GM21786 (cell line): ENCODE measurements at regions not wholly inside any gene's neighbourhood (a gene's known extent, or its start where the extent isn't known, plus 50 kb on each side); places are given as distances from the start of the nearest gene placed in this dataset.

Experiments
- ATAC-seq: cut with Tn5 transposase; IDR thresholded peaks from one replicate; pipeline ENCODE4 v1.9.1; 2021; ENCODE audit not compliant: unreplicated experiment

- peak; percentile 87 for ATAC-seq
These were observed 98.6 kb downstream of the BCL2L11 start for GRCh38 chr2:111219285-111219684.

GRCh38 chr2:111219734-111220505 is 99.2 kb downstream of the BCL2L11 start:
- no peak for ATAC-seq

DNA sequence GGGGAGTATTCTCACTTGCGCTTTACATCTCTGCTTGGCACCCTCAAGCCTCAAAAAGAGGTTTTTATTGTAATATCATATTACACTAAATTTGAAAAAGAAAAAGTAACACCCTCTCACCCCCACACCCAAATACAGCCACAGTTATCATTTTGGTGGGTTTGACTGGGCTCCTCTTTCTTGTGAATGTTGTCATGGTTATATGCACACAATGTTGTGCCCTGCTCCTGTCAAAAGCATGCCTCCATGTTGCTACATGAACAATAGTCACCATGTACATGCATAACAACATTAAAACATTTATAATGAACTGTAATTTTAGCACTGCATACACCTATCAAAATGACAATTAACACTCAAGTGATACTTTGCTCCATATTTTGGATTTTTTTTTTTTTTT is 100.2 kb downstream of the BCL2L11 start:
- ATAC-seq: no peak

DNA sequence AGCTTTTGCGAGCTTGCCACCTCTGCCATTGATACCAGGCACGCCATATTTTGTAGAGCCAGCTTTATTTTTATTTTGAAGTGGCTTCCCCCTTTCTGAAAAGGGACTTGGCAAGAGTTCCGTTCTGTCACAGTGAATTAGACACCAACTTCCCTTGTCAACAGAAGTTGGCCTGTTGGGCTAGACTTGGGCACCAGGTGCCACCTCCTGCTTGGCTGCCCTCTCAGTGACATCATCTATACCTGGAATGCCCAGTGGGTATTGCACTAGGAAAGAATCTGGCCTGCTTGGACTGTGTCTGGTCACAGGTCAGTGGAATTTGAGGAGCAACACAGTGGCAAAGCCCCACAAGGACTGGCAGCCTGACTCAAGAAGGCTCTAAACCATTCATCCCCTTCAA is 101.0 kb downstream of the BCL2L11 start:
- no peak for ATAC-seq

GRCh38 chr2:111222204-111222866 is 101.6 kb downstream of the BCL2L11 start:
- ATAC-seq: no peak

DNA sequence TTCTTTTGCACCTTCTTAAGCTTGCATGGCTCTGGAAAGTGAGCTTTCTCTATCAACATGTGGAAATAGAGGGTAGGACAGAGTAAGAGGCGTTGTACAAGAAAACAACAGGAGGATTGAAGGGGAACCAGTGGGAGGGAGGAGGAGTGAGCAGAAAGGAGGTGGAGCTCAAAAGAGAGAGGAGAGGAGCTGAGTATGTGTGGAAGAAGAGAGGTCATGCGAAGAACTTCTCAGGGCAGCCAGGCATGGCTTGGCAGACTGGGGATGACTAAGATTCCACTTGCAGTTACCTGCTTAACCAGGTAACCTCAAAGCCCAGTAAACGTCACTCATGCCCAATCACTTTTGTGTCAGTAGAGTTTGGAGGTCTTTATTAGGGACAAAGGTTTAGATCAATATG is 105.1 kb downstream of the BCL2L11 start:
- no peak for ATAC-seq

- no peak for ATAC-seq
These were observed 106.4 kb downstream of the BCL2L11 start for GRCh38 chr2:111226876-111227700.

GRCh38 chr2:111227716-111228141 is 107.0 kb downstream of the BCL2L11 start:
- no peak for ATAC-seq

DNA sequence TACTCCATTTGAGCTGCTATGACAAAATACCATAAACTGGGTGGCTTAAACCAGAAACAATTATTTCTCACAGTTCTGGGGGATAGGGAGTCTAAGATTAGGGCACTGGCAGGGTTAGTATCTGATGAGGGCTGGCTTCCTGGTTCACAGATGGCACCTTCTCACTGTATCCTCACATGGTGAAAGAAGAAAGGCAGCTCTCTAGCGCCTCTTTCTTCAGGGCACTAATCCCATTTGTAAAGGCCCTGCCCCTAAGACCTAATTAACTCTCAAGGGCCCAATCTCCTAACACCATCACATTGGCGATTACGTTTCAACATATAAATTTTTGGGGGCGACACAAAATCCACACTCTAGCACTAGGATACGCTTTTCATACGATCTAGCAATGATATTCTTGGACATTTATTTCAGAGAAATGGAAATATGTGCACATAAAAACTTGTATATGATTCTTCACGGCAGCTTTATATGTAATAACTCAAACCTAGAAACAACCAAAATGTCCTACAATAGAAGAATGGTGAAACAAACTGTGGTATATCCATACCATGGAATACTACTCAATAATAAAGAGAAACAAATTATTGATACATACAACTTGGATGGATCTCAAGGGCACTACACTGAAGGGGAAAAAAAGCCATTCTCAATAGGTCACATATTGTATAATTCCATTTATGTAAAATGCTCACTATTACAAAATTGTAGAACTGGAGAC is 111.0 kb downstream of the BCL2L11 start:
- no peak for ATAC-seq

DNA sequence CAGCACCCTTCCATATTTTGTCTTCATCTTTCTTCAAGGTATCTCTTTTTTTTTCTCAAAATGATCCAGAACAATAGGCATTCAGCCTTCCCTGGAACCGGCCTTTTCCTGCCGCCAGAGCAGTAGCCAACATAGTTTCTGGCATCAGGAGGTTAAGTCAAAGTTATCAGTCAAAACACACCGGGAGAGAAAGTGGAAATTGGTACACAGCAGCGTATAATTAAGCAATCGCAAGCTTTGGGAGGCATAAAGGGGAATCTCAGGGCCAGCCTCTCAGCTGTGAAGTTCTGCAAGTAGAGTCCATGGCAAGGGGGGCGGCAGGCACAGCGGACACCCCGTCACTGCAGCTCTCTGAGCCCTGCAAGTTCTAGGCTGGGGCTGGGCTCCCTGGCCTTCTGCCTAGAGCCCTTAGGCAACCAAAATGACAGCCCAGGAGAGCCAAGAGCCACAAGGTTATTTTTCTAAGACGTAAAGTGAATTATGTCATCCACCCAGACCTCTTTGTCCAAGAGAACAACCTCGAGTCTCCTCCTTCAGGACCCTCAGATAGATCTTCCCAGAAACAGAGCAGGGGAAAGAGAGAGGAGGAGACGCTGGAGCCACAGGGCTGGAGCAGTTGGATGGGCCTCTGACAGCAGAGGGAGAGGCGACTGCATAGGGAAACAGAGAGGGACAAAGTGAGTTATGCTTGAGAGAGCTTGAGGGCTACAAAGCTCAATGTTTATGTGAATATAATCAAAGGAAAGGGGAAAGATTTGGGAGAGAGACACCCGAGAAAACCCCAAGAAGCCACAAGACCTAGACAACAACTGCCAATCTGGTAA is 114.7 kb downstream of the BCL2L11 start:
- no peak for ATAC-seq

- no peak for ATAC-seq
These were observed 115.3 kb downstream of the BCL2L11 start for GRCh38 chr2:111236025-111236424.

DNA sequence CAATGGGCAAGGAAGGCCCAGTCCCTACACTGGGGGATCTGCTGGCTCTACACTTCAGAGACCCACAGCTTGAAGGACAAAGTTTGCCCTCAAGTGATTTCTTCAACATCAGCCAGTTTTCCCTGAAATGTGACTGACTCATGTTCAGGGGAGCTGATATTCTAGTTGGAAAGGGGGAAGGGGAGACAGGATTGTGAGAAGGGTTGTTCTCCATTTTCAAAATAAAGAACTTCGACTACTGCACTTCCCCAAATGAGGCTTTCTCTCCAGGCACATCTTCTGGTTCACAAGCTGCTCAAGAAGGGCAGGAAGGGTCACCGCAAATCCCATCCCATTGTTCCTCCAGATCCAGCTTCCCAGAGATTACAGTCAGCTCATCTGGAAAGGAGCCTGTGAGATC is 117.6 kb downstream of the BCL2L11 start:
- no peak for ATAC-seq

- ATAC-seq: peak; percentile 97
These were observed 118.4 kb downstream of the BCL2L11 start for GRCh38 chr2:111239107-111239506.

- no peak for ATAC-seq
These were observed 119.0 kb downstream of the BCL2L11 start for GRCh38 chr2:111239581-111240249.

- ATAC-seq: no peak
These were observed 122.6 kb downstream of the BCL2L11 start for GRCh38 chr2:111243295-111243694.

GRCh38 chr2:111244864-111245263 is 124.2 kb downstream of the BCL2L11 start:
- no peak for ATAC-seq

DNA sequence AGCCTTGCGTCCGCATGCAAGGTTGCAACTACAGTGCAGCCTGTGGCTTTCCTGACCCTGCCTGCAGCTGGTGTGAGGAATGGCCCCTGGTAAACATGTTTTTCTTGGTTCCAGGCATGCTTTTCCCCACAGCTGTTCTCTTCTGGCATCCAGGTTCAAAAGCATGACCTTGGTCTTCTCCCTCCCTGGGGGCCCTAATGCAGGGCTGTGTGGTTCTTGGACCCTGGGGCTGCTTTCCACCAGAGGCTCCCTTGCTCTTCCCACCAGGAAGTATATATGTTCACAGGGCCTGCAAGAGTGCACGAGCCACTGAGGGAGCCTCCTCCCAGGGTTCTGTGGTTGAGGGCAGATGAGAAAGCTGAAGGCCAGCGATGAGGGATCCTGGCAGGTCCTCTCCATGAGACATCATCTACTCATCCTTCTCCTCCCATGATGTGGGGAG is 125.9 kb downstream of the BCL2L11 start:
- no peak for ATAC-seq

DNA sequence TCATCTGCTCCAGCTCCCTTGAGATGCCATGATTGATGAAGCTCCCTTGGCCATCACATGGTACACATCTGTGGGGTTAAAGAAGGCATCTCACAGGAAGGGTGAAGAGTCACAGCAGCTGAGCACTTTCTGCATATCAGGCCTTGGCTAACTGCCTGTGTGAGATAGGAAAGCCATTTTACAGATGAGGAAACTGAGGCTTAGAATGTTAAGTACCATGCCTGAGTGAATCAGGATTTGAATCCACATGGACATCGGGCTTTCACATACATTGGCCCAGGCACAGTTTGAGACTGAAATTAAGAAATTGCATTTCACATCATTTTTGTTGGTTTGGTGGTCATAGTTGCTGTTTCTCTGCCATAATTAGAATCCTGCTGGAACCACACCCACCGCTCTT is 126.8 kb downstream of the BCL2L11 start:
- no peak for ATAC-seq

DNA sequence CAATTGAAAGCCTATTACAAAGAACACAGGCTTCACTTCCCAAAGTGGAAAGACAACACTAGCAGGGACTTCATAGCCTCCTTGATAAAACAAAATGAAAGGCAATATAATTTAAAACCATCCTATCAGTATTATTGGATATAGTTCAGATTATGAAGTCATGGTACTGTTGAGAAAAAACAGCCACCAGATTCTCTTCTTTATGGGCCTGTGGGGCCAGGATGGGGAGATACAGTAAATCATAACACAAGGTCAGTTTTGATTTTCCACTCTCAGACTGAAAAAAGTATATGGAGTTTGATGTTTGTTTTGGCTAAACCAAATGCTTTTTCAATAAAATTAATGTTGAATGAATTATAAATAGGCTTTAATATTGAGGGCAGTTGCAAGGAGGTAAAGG is 129.1 kb downstream of the BCL2L11 start:
- ATAC-seq: no peak
